Spleen (tissue), 11 donors: ENCODE measurements at regions not wholly inside any gene's neighbourhood (a gene's known extent, or its start where the extent isn't known, plus 50 kb on each side); places are given as distances from the start of the nearest gene placed in this dataset.

Source experiments
- DNase-seq: peaks from one replicate; pipeline ENCODE4 v3.0.0-alpha.2; 2020
- H3K27ac ChIP-seq, 8 donors: fragments of 200-600 bp; sonication (generic) in 7 of 8; 1 replicate in 4 of 8; 2 replicates in 4 of 8; pipeline versions ENCODE4 v1.5.0 to v1.8.0; 2016 to 2021; ENCODE audit warnings: inconsistent platforms in 4 of 8, mild to moderate bottlenecking in 4 of 8, moderate library complexity in 1 of 8
- H3K27me3 ChIP-seq, 7 donors: fragments of 200-600 bp; sonication (generic) in 6 of 7; replicated peaks in 1 of 7; 1 replicate in 4 of 7; 2 replicates in 3 of 7; pipeline versions ENCODE4 v1.5.0 to v1.8.0; 2016 to 2021; ENCODE audit warnings: inconsistent platforms in 3 of 7, mild to moderate bottlenecking in 1 of 7
- H3K36me3 ChIP-seq, 6 donors: fragments of 200-600 bp; sonication (generic) in 5 of 6; 1 replicate in 4 of 6; 2 replicates in 2 of 6; pipeline versions ENCODE4 v1.5.0 to v1.8.0; 2016 to 2021; ENCODE audit warnings: inconsistent platforms in 2 of 6
- H3K4me1 ChIP-seq, 6 donors: fragments of 200-600 bp; sonication (generic) in 5 of 6; 1 replicate in 3 of 6; 2 replicates in 3 of 6; pipeline versions ENCODE4 v1.5.0 to v1.8.0; 2016 to 2021; ENCODE audit warnings: inconsistent platforms in 3 of 6
- H3K4me3 ChIP-seq, 8 donors: fragments of 200-600 bp; sonication (generic) in 7 of 8; 1 replicate in 4 of 8; 2 replicates in 4 of 8; pipeline versions ENCODE4 v1.5.0 to v1.8.0; 2016 to 2021; ENCODE audit warnings: inconsistent platforms in 4 of 8, mild to moderate bottlenecking in 4 of 8, moderate library complexity in 2 of 8
- H3K9me3 ChIP-seq, 8 donors: fragments of 200-600 bp; sonication (generic) in 7 of 8; 1 replicate in 4 of 8; 2 replicates in 4 of 8; pipeline versions ENCODE4 v1.5.0 to v1.8.0; 2016 to 2021; ENCODE audit warnings: inconsistent platforms in 4 of 8
- POLR2A ChIP-seq, 3 donors: fragments of 450-650 bp; IDR thresholded peaks; one replicate each; pipeline ENCODE4 v1.5.1; 2017; ENCODE audit warnings: antibody characterized with exemption in 3 of 3, mild to moderate bottlenecking in 1 of 3
- POLR2AphosphoS5 ChIP-seq, 3 donors: sonication (generic); formaldehyde crosslinking; IDR thresholded peaks; one replicate each; pipeline ENCODE4 v1.5.1; 2017; ENCODE audit warnings: antibody characterized with exemption in 3 of 3
- WGBS, 5 donors: extraction: QIAGEN DNeasy Blood & Tissue Kit in 3 of 5; methylation state at CpG; one replicate each; pipeline versions ENCODE4 v1.1.5 to v1.1.7; 2013 to 2018; 5-methylcytosine and 5-hydroxymethylcytosine counted together
- intact Hi-C: fragments of 100-400 bp; cut with DNase I; formaldehyde crosslinking; loops from one replicate; pipeline ENCODE4 v1.15.0; 2023; ENCODE audit warnings: low total_unique reads
- TF ChIP-seq, protein P1 (sequence below), 11 experiments: fragments of 200-600 bp in 7 of 11; fragments of 450-650 bp in 4 of 11; sonication (generic) in 4 of 11; IDR thresholded peaks in 8 of 11; conservative IDR thresholded peaks in 3 of 11; 1 replicate in 7 of 11; 2 replicates in 4 of 11; pipeline versions ENCODE4 v1.4.0 to v1.8.0; 2016 to 2021; ENCODE audit warnings: antibody characterized with exemption in 11 of 11, inconsistent platforms in 4 of 11, mild to moderate bottlenecking in 1 of 11
- donor health status: healthy with polysubstance abuse.
- donor health status: DM: no; HTN: no; CAD: no; lungs with moderate emphysema.
- donor health status: DM: no; HTN: no; CAD: no.
- donor health status: Bipolar disorder and iron deficiency.
- donor health status: healthy.
- donor health status: DM: no; HTN: no; CAD: no.
- donor health status: DM: yes; HTN: yes; CAD: no.

DNA sequence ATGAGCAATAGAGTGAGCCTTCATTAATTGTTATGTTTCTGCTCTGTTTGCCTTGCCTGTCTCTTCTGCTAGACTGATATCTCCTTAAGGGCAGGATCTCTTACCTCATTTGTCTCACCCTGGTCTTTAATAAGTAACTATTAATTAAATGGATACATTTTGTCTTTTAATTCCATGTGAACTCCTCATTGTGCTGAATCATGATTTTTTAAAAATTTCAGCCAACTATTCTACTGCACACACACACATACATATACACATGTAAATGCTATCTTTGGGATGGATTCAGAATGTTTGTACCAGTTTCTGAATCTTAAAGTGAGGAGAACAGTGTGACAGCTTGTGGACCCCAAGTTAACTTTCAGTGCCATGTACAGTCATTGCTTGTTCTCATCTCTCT, 731.1 kb upstream of the MAP3K7 start:
- TF ChIP-seq POLR2A (IDR thresholded peaks at IDR 0.05) (no peak), POLR2AphosphoS5 (IDR thresholded peaks at IDR 0.05) (no peak)
- TF ChIP-seq, protein P1, sequence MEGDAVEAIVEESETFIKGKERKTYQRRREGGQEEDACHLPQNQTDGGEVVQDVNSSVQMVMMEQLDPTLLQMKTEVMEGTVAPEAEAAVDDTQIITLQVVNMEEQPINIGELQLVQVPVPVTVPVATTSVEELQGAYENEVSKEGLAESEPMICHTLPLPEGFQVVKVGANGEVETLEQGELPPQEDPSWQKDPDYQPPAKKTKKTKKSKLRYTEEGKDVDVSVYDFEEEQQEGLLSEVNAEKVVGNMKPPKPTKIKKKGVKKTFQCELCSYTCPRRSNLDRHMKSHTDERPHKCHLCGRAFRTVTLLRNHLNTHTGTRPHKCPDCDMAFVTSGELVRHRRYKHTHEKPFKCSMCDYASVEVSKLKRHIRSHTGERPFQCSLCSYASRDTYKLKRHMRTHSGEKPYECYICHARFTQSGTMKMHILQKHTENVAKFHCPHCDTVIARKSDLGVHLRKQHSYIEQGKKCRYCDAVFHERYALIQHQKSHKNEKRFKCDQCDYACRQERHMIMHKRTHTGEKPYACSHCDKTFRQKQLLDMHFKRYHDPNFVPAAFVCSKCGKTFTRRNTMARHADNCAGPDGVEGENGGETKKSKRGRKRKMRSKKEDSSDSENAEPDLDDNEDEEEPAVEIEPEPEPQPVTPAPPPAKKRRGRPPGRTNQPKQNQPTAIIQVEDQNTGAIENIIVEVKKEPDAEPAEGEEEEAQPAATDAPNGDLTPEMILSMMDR (IDR thresholded peaks at IDR 0.05 in 8 of 11, conservative IDR thresholded peaks at IDR 0.05 in 3 of 11) = no peak
- Histone ChIP-seq H3K4me3 (no peak overlapping the region), H3K27me3 (no peaks in the 10 kb centered on the region), H3K36me3 (no peaks in the 10 kb centered on the region), H3K4me1 (no peaks in the 10 kb centered on the region), H3K9me3 (peaks cover 0 to 4% (median 0%) of the 10 kb centered on the region in 8 donors), H3K27ac (no peak overlapping the region)
- intact Hi-C loops = no loop called here
- DNase-seq = no peak

DNA sequence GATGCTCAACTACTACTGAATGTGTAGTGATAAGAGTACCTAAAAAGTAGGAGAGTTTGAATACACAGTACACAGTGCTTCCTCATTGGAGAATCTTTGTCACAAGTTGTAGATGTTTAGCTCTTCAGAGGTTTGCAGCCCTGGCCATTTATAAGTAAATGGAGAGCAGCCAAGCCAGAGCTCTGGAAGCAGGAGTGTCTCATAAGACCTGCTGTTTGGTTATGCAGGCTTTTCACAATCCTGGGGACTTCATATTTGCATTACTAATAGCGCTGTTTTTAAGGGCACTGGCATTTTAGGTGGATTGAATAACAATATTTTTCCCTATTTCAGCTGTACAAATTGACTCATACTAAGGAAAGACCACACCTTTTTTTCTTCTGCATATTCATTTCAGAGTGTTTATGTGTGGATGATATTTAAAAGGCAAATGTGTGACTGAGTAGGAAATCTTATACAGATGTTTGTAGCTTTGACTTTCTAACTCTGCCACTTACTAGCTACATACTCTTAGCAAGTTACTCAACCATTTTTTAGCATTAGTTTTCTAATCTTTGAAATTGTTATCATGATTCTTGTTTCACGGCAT, 730.5 kb upstream of the MAP3K7 start:
- DNase-seq = no peak
- H3K9me3 ChIP-seq = peaks cover 0 to 4% (median 0%) of the 10 kb centered on the region in 8 donors
- no peaks in the 10 kb centered on the region for H3K36me3 ChIP-seq
- no peak overlapping the region for H3K27ac ChIP-seq
- H3K4me3 ChIP-seq = no peak overlapping the region
- intact Hi-C loops = no loop called here
- no peaks in the 10 kb centered on the region for H3K4me1 ChIP-seq
- 74 to 88% (median 86%) methylated on average over 2 of the region's 2 CpGs for WGBS, 5 donors
- TF ChIP-seq POLR2A (IDR thresholded peaks at IDR 0.05) (no peak), POLR2AphosphoS5 (IDR thresholded peaks at IDR 0.05) (no peak)
- TF ChIP-seq, protein P1 (IDR thresholded peaks at IDR 0.05 in 8 of 11, conservative IDR thresholded peaks at IDR 0.05 in 3 of 11) = no peak
- no peaks in the 10 kb centered on the region for H3K27me3 ChIP-seq

GRCh38 chr6:91310178-91310577, 723.3 kb upstream of the MAP3K7 start:
- H3K36me3 ChIP-seq = no peaks in the 10 kb centered on the region
- H3K4me1 ChIP-seq = no peaks in the 10 kb centered on the region
- H3K4me3 ChIP-seq = no peak overlapping the region
- no peak for DNase-seq
- no peak overlapping the region for H3K27ac ChIP-seq
- no peaks in the 10 kb centered on the region for H3K9me3 ChIP-seq
- H3K27me3 ChIP-seq = no peaks in the 10 kb centered on the region
- intact Hi-C loops = no loop called here
- TF ChIP-seq POLR2AphosphoS5 (IDR thresholded peaks at IDR 0.05) = no peak
- TF ChIP-seq, protein P1 (IDR thresholded peaks at IDR 0.05 in 8 of 11, conservative IDR thresholded peaks at IDR 0.05 in 3 of 11) = no peak
- TF ChIP-seq POLR2A (IDR thresholded peaks at IDR 0.05) = no peak
- WGBS, 5 donors = 89 to 93% (median 89%) methylated on average over 6 of the region's 6 CpGs

- 84 to 91% (median 91%) methylated on average over 2 of the region's 2 CpGs for WGBS, 5 donors
- no peak for TF ChIP-seq POLR2AphosphoS5 (IDR thresholded peaks at IDR 0.05)
- TF ChIP-seq, protein P1 (IDR thresholded peaks at IDR 0.05 in 8 of 11, conservative IDR thresholded peaks at IDR 0.05 in 3 of 11) = no peak
- no peak for TF ChIP-seq POLR2A (IDR thresholded peaks at IDR 0.05)
- no peaks in the 10 kb centered on the region for H3K27me3 ChIP-seq
- no peak overlapping the region for H3K4me3 ChIP-seq
- no peak for DNase-seq
- H3K36me3 ChIP-seq = no peaks in the 10 kb centered on the region
- H3K4me1 ChIP-seq = no peaks in the 10 kb centered on the region
- intact Hi-C loops = no loop called here
- no peak overlapping the region for H3K27ac ChIP-seq
- peaks cover 0 to 13% (median 0%) of the 10 kb centered on the region in 8 donors for H3K9me3 ChIP-seq
Observed at GRCh38 chr6:91305755-91306154, 718.9 kb upstream of the MAP3K7 start.
